Activated CD4-positive, alpha-beta T cell treated with anti-CD3 and anti-CD28 coated beads, Interleukin-2, amount 50 U/mL, for 1 hour (primary cell): ENCODE measurements at regions not wholly inside any gene's neighbourhood (a gene's known extent, or its start where the extent isn't known, plus 50 kb on each side); places are given as distances from the start of the nearest gene placed in this dataset.
"Not testable (repeated sequence)": the region's sequence is repeated elsewhere in the genome, so short reads cannot be mapped to it uniquely, and the experiment has no call there.

Experiments used
- DNase-seq: peaks from one replicate; pipeline ENCODE4 v3.0.0-alpha.2; 2020

- no peak for DNase-seq
These were observed 722.0 kb downstream of the KCNJ2 start for GRCh38 chr17:70891306-70891705.

DNA sequence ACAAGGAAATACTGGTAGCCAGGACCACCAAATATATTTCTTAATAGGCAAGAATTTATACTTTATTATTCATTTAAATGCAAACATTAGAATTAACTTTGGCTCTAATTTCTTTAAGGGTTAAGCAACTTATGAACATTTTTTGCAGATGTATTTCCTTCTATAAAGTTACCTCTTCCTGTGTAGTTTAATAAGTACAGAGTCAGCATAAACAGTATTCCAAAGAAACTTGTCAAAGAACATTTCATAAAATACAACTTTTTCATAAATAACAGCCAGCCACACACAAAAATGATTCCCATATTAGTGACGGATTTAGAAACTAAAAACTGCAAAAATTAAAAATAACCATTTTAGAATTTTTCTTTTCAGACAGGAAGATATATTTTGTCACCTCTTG, 723.2 kb downstream of the KCNJ2 start:
- no peak for DNase-seq

GRCh38 chr17:70896843-70897242, 727.5 kb downstream of the KCNJ2 start:
- no peak for DNase-seq

GRCh38 chr17:70897446-70897845, 728.1 kb downstream of the KCNJ2 start:
- no peak for DNase-seq

DNA sequence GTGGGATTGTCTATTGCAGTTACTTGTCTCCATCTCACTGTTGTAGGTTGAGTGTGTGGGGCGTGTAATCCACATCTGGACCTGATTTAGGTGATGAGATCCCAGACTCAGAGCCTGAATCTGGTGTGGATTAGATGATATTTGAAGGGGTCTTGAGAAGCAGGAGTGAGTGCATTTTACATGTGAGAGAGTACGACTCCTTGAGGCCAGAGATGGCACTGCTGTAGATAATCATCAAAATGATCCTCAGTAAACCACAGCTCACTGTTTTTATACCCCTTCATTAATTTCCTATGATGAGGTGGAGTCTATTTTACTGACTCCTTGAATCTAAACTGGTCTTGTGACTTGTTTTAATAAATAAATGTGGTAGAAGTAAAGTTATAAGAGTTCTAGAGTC, 732.5 kb downstream of the KCNJ2 start:
- no peak for DNase-seq

- no peak for DNase-seq
These were observed 736.5 kb downstream of the KCNJ2 start for GRCh38 chr17:70905796-70906195.

DNA sequence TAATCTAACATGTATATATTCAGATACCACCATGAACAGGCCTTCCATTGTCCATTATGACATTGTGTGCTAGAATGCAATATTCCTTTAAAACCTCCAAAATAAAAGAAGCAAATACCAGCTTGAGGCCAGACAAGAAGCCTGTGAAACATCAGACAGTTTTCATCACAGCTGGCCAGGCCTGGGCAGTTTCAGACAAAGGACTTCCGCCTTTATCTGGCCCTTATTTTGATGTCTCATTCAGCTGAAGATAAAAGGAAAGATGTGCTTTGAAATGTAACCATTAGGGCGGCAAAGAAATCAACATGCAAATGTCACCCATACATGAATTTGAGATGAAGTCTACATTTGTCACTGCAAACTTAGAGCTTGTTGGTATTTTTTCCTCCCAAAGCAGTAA, 737.5 kb downstream of the KCNJ2 start:
- DNase-seq: no peak

GRCh38 chr17:70912716-70913485, 743.6 kb downstream of the KCNJ2 start:
- DNase-seq: no peak

- DNase-seq: no peak
These were observed 747.1 kb downstream of the KCNJ2 start for GRCh38 chr17:70916469-70916868.

GRCh38 chr17:70919241-70919640, 749.9 kb downstream of the KCNJ2 start:
- no peak for DNase-seq

DNA sequence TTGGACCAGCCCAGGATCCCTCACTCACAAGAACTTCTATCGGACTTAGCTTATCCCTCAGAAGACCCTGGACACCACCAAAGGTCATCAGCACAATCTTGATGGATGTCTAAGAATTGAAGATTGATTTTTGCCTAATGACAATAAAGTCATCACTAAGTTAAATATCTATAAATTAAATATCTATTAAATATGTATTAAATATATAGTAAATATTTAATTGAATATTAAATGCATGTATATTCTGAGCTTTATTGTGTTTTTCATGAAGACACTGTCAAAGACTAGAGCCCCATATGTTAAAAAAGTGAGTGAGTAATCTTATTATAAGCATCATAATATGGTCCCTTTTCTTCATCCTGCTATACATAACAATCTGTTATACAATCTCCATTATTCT, 751.1 kb downstream of the KCNJ2 start:
- no peak for DNase-seq

DNA sequence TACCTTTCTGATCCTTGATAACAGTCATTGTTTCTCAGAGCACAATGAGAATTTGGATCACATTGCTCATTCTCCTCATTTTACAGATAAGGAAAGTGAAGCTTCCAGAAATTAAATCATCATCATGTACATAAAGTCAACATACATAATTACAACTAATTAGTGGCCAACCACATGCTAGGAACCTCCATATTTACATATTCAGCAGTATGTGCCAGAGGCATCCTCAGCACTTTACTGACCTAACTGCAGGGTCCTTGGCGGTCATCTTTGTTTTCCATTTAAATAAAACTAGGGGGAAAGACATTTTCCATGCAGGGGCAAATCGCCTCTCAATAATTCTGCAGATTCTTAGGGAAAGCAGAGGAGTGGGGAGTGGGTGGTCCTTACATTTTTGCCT, 752.9 kb downstream of the KCNJ2 start:
- DNase-seq: no peak

- no peak for DNase-seq
These were observed 755.4 kb downstream of the KCNJ2 start for GRCh38 chr17:70924776-70925175.

DNA sequence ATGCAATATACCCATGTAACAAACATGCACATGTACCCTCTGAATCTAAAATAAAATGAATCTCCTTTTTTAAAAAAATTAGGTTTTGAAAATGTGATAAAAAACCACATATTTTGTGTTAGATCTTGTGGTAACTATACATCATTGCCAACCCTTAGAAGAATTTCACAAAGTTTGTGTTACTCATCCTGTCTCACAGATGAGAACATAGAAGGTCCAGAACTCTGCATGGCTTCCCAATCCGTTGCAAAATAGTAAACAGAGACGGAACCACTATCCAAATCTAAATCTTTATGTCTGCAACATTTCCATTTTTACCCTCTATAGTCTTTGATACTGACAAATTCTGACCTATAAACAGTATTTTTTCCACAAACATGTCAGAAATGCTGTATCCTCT, 759.9 kb downstream of the KCNJ2 start:
- no peak for DNase-seq

- no peak for DNase-seq
These were observed 764.9 kb downstream of the KCNJ2 start for GRCh38 chr17:70934231-70934630.

DNA sequence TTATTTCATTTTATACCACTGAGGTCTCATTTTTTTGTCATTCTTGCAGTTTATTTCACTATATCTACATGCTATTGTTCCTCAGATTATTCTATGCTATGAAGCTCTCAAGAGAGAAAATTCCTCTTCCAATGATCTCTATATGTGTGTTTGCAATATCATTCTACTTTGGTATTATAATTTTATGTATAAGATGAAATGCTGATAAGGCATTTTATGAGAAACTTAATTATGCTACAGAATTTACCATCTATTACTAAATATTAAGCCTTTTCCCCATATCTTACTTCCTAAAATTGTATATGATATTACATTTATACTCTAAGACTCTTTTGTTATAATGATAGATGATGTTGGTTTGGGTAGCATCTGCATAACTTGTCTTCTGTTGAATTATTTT, 765.5 kb downstream of the KCNJ2 start:
- DNase-seq: no peak

DNA sequence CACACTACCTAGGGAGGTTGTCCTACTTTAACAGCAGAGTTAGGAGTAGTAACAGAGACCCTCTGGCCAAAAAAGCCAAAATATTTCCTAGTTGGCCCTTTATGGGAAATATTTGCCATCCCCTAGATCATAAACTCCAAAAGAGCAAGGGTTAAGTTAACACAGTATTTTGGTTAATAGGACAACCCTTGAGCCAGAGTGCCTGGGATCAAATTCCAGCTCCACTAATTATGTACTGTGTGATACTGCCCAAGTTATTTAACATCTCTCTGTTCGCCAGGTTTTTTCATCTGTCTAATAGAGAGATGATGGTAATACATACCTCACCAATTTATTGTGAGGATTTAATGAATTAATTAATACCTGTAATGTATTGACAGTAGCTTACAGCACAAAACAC, 767.4 kb downstream of the KCNJ2 start:
- DNase-seq: no peak

DNA sequence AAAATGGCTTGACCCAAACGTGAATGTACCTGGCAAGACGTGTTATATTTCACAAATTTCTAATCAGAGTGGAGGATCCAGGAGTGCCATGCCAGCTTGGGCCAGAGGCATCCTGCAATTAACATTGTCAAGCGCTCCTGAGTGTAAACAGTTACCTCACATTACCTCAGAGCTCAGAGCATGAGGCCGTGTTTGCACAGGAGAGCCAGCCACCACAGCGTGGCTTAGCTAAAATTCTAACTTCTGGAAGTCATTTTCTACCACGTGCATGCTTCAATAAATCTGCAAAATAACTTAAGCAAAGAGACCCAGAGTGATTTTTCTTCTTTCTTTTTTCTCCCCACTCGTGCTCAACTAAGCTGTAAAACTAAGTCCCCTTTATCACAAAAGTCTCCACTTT, 769.0 kb downstream of the KCNJ2 start:
- DNase-seq: no peak

DNA sequence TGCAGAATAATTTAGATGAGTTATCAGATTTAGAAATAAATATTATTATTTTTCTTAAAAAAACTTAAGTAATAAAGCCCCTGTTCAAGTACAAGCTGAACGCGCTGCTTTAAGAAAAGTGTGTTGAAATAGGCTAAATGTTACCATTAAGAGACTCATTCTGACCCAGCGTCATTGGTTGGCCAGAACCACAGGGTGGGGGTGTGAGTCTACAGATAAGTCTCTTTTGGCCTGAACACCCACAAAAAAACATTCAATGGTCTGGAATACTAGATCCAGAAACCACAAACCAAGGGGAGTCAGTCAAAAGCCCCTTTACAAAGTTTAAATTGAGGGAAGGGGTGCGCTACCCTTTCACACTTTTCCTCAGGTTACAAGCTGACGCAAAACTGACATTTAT, 776.1 kb downstream of the KCNJ2 start:
- DNase-seq: no peak

DNA sequence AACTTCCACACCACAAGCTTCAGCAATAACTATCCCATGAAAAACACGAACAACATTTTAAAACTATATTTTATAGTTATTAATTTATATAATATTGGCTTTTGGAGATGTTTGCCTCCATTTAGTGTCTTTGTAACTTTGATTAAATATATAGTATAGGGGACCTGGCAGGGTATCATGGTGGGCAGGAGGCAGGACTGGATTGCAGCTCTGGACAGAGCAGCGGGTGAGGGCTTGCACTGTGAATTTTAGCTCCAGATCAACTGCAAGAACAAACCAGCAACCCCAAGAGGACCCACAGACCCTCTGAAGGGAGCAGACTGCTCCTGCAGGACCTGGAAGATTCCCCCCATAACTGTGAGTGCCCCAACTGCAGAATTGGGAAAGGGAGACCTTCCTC, 777.9 kb downstream of the KCNJ2 start:
- no peak for DNase-seq

DNA sequence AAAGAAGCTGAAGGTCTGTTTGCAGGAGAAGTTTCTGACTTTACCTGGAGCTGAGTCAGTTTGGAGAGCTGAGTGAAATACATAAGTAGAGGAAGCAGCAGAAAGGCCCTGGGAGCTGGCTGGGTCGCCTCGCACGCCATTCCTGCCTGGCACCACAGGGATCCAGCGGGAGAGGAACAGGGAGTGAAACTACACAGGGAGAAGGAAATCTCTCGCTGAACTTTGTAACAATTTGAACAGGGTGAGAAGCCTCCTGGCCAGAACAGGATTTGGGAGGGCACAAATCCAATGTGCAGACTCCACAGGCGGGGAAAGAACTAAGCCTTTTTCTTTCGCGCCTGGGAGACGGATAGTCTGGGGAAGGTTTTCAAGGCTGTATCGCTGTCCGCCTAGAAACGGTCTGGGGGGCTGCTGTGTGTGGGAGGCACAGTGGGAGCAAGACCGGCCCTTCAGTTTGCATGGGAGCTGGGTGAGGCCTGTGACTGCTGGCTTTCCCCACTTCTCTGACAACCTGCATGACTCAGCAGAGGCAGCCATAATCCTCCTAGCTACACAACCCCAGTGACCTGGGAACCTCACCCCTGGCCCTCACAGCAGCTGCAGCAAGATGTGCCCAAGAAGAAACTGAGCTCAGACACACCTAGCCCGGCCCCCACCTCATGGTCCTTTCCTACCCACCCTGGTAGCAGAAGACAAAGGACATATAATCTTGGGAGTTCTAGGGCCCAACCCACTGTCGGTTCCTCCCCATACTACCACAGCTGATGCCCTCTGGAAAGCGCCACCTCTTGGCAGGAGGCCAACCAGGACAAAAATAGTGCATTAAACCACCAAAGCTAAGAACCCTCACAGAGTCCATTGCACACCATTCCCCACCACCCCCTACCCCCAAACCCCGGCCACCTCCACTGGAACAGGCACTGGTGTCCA, 778.6 kb downstream of the KCNJ2 start:
- DNase-seq: no peak

DNA sequence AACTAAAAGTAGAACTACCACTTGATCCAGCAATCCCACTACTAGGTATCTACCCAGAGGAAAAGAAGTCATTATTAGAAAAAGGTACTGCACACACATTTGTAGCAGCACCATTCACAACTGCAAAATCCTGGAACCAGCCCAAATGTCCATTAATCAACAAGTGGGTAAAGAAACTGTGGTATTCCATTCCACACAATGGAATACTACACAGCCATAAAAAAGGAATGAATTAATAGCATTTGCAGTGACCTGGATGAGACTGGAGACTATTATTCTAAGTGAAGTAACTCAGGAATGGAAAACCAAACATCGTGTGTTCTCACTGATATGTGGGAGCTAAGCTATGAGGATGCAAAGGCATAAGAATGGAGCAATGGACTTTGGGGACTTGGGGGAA, 783.8 kb downstream of the KCNJ2 start:
- DNase-seq: not testable (repeated sequence)

DNA sequence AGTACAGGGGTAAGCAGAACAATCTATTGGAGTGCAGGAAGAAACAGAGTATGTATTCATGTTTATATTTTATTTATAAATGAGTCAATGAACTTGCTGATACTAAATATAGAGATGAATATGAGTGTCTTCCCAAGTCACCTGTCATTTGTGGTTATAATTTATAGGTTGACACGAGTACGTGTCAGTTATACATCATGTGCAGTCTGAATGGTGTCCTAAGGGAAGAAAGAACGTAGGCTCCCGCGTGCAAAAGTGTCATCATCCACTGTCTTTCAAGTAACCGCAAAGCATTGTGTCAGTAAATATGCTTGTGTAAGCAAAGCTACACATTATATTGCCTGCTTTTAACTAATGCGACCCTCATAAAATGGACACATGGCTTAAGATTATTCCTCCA, 786.1 kb downstream of the KCNJ2 start:
- no peak for DNase-seq

GRCh38 chr17:70956726-70957125, 787.4 kb downstream of the KCNJ2 start:
- DNase-seq: no peak
